ENCODE measurements at regions not wholly inside any gene's neighbourhood (a gene's known extent, or its start where the extent isn't known, plus 50 kb on each side); places are given as distances from the start of the nearest gene placed in this dataset.
"Not testable (repeated sequence)": the region's sequence is repeated elsewhere in the genome, so short reads cannot be mapped to it uniquely, and the experiment has no call there.

DNA sequence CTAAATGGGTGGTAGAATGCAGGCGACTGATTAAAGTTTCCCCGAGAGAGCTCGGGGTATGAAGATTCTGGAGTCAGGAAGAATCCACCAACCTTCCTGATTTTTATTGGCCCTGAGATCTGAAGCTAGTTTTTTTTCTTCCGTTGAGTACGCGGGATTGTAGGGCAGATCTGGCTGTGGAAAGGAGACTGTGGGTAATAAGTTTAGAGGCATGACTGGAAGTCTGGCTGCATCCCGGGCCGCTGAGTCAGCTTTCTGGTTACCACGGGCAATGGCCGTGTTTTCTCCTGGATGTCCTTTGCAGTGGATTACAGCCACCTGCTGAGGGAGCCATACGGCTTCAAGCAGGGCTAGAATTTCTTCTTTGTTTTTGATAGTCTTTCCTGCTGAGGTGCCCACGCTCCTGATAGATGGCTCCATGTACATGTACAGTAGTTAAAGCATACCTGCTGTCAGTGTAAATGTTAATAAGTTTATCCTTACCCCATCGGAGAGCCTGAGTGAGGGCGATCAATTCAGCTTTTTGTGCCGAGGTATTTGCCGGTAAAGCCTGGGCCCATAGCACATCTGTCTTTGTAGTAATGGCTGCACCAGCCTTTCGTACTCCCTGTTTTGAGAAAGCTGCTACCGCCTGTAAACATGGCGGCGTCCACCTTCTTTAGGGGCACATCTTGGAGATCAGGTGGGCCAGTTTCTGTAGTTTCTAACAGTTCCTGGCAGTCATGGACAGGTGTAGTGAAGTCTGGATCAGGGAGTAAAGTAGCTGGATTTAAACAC, 154.0 kb downstream of the TRIM27 start:
- no peak for DNase-seq

DNA sequence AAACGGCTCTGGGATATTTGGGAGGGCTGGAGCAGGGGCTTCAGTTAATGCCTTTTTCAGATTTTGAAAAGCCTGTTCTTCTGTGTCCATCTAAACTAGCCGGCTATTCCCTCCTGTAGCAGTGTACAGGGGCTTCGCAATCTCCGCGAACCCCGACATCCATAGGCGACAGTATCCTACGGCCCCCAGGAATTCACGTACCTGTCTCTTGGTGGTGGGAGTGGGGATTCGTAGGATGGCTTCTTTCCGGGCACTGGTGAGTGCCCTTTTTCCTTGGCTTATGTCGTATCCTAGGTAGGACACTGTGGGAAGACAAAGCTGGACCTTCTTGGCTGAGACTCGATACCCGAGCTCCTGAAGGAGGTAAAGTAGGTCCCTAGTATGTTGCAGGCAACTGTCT, 153.1 kb downstream of the TRIM27 start:
- DNase-seq = no peak

DNA sequence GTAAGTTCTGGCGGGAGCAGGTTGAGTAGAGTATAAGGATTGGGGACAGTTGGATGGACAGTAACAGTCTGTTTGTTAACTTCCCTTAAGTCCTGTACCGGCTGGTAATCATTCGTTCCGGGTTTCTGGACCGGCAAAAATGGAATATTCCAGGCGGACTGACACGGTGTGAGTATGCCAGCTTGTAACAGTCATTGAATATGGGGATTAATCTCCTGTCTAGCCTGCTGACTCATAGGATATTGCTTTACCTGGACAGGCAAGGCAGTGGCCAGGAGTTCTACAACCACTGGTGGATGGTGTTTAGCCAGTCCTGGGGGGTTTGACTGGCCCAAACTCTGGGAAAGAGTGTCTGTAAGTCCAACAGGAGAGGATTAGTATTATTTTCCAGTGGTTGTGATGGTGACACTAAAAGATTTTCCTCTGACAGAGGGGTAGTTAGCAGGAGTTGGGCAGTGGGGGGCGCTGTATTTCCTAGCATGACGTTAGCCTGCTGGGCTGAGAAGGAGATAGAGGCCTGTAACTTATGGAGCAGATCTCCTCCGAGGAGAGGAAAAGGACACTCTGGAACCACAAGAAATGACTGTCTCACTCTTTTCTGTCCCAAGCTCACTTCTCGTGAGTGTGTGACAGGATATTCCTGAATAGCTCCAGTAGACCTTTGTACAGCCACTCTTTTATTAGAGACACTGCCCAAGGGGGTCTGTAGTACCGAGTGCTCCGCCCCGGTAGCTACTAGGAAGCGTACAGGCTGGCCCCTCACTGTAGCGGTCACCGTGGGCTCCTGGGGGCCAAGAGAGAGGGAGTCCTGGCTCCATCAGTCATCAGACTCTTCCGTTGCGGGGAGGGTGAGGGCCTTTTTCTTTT, 152.2 kb downstream of the TRIM27 start:
- DNase-seq = no peak

DNA sequence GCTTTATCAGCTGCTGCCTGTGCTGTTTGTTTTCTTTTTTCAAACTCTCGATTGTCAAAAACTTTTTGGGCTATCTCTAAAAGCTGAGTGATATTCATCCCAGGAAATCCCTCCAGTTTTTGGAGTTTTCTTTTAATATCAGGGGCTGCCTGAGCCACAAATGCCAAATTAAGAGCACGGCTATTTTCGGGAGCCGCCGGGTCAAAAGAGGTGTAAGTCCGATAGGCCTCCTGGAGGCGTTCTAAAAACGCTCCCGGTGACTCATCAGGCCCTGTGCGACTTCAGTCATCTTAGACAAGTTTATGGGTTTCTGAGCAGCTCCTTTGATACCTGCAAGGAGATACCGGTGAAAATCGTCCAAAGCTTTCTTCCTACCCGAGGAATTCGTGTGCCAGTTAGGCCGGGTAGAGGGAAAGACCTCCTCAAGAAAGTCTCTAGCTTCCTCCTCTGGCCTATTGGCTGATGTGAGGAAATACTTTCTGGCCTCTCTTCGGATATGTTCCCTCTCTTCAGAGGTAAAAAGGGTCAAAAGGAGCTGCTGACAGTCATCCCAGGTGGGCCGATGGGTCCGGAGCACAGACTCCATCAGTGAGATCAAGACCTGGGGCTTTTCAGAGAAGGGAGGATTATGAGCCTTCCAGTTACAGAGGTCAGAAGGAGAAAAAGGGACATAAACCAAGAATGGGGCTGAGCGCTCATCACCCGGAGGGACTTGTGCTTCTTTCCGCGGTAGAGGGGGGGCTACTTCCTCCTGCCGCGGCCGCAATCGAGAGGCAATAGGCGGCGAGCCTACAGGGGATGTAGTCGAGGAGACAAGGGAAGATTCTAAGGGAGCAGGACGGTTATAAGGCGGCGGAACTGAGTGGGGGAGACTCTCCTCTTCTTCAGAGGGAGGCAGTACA, 151.1 kb downstream of the TRIM27 start:
- no peak for DNase-seq

DNA sequence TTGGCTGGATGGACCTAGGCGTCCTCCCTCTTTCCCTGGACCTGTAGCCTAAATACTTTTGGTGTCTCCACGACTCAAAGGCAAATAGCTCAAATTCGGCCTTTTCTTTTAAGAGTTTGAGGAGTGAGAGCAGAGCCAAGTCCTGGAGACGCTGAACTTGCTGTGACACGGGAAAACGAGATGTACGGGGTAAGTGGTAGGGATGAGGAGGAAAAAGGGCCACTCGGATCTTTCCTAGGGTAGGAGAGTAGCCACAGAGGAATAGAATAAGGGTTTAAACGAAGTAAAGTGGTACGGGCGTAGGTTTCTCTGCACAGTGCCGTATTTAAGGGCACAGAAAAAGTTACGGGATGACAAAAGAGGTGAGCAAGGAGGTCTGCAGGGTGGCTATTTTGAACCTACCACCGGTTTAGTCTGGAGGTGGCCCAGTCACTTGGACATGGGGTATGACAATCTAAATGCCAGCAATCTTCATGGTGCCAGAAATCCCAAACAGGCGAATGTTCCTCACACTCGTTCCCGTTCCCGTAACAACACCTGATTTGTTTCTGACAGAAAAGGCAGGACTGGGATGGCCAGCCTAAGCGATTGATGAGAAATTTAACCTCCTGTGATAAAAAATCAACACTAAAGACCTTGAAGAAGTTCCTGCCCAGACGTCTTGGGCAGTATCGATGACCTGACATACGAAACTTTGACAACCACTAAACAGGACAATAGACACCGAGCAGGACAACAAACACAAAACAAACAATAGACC, 149.3 kb downstream of the TRIM27 start:
- no peak for DNase-seq

DNA sequence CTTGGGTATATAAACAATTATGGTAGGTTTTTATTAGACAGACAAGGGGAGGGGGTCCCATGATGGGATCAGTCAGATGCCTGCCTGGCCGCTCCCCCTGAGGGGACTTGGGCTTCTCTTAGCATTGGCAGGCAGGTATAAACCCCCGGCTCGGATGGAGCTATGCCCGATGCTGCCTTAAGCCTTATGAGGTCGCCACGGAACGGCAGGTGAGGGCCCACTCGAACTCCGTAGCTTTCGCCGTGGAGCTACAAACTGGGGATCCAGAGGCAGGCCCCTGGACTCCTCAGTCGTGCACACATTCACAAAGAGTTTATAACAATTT, 148.8 kb downstream of the TRIM27 start:
- DNase-seq = no peak

DNA sequence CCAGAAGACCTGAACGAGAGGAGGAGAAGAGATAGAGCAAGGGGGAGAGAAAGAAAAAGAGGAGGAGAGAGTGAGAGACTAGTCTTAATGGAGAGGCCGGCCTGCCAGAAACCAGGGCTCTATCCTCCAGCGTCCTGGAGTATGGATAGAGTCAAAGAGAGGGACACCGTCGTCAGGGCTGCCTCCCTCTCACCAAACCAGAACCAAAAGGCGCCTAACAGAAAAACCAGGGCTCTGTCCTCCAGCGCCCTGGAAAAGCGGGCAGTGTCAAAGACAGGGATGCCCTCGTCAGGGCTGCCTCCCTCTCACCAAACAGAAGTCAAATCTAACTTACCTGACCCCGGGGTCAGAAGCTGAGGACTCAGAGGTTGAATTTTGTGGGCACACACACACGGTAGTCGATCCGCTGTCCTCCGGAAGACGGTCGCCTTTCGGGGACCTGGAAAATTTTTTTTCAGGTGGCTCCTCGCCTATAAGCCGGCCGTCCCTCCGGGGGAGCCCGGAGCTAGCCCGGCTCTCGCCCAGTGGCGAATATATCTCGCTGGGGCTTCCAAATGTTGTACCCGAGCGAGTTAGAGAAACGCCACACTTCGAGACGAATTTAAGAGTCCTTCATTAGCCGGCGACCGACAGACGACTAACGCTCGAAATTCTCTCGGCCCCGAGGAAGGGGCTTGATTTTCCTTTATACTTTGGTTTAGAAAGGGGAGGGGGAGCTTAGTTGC, 148.2 kb downstream of the TRIM27 start:
- DNase-seq = no peak

DNA sequence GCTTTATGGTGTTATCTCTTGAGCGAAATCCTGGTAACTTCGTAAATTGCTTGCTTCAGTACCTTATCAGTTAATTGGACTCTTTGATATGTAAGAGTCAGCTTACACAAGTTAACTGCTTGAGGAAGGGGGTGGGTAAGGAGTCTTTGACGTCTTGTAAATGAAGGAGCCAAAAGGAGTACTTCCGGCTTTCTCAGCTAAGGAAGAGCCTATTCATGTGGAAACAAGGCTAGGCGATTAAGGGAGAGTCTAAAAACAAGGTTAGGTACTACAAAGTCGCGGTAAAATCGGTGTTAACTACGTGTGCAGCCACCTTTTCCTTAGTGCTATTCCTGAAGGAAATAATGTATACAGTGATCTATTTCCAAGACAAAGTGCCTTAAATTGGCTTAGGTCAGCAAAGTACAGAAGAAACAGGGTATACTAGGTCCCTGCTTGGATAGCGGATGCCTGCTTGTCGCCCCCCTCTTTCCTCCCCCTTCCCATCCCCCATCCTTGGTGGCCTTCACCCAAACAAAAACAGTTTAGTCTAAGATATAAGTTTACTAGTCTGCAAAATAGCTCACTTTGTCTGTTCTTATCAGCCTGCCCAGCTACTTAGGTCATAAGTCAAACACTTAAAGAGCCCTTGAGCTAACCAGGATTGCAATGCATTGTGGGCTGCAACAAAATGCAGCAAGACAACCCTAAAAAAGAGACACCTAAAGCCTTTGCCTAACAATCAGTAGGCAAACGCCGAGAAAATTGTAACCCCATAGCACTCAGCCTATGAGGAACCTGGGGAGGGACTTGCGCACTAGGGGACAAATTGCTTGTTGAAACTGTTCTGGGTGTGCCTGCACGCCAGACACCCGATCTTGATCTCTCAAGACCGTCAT, 147.3 kb downstream of the TRIM27 start:
- DNase-seq = no peak

DNA sequence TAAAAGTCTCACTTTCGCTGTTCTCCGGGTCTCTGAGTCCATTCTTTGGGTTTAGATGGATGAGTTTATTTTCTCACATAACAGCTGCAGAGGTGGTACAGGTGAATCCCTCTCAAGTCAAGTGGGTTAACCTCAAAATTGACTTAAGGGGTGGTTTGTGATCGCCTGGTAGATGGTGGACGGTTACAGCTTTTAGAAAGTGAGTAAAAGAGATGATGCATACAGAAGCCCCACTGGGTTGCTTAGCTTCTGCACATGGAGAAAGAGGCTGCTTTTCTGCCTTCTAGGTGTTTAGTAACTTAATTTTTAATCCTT, 146.7 kb downstream of the TRIM27 start:
- DNase-seq = no peak

DNA sequence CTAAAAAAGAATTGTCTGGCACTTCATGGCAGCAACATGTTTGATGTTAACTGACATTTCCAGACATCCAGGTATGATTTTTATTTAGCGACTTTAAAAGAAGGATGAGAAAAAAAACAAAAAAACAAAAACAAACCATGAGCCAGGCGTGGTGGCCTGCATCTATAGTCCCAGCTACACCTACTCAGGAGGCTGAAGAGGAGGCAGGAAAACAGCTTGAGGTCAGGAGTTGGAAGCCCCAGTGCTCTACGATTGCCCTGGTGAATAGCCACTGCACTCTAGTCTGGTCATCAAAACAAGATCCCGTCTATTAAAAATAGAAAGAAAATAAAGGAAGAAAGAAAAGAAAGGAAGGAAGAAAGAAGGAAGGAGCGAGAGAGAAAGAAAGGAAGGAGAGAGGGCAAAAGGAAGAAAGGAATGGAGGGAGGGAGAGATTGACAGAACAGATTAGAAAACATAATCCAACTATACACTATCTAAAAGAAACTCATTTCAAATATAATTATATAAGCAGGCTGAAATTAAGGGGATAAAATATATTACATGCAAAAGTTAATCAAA, 141.6 kb downstream of the TRIM27 start:
- DNase-seq = no peak

DNA sequence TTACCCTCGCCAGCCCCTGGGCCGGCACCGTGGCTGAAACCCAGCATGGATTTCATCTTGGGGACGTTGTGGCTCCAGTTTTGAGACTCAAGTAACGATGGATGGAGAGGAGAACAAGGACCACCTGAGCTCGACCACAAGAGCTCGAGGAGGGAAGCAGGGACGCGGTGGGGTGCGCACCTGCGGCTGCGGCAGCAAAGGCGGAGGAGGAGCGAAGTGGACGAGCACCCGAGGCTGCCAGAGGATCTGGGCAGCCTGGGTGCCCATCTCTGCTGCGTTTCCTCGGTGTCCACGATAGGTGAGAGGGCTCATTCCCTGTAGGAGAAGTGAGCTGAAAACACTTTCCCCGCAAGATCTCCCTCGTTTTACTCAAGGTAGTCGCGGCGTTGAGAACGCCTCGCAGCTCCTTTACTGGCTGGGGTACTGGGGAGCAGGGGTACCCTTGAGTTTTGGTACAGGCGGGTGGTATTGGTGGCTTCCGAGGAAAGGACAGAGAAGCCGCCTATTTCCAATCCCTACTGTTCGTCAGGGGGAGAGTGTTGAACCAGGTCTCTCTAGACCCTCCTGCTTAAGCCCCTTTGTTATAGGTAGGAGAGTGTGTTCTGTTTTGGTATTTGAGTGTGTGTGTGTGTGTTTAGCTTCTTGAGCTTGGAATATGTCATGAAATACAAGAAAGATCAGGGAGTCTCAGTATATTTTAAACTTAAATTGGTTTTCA, 137.7 kb downstream of the TRIM27 start:
- no peak for DNase-seq

DNA sequence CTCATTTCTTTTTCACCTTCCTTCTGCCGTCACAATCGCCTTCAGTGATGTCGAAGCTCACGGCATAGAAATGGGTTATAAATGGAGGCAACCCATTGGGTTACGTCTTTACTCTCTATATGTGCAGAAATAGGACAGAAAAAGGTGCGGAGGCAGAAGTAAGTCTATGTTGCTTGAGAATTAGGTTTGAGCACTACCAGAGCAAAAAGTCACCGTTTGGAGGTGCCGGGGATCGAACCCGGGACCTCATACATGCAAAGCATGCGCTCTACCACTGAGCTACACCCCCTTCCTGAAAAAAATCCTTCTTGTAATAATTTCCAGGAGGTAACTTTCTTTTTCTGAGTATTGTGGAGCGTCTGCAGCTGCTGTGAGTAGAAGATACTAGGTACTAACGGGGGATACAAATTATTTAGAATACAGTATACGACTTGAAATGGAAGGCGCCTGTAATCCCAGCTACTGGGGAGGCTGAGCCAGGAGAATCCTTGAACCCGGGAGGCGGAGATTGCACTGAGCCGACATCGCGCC, 134.2 kb downstream of the TRIM27 start:
- peak; percentile 62 for DNase-seq

DNA sequence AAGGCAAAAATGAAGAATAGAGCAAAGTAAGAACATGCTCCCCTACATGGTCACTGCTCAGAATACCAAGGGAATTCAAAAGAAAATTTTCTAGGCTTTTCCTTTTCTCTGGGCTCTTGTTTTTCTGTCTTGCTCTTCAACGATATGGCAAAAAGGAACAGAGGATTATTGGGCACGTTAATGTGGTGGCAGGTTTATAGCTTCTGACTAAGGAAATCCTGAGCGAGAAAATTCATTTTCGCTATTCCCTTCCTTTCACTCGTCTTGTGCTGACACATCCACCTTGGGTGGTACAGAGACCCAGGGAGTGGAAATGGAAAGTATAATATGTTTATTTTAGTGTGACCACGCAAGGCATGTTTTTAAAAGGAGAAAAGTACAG, 132.8 kb downstream of the TRIM27 start:
- no peak for DNase-seq

DNA sequence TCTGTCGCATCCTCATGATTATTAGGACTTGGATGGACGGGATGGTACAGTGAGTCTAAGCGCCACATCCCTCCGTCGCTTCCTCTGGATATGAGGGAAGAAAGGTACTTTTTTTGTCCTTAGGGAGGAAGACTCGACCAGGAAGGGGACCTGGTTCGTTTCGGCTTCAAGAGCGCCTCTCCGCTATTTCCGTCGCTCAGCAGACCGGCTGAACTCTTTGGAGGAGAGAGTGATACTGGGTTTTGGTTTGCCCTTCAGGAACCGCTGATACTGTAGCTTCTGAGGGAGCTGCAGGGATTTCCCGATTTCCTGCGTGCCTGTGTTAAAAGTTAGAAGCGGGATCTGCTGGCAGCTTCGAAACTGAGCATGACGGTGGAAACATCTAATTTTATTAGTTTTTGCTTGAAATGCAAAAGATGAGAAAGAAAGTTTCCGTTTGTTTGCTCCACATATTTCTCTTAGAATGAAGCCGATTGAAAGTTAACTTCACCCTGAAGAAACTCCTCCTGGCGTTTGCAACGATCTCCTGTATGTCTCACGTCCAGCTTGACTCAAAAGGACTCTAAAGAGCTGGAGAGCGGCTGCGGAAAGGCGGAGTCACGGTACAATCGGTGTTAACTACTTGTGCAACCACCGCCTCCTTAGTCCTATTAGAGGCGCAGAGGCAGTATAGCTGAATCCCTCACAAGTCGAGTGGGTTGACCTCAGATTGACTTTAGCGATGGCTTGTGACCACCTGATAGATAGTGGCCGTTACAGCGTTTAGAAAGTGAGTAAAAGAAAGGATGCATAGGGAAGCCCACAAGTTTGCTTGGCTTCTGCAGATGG, 129.4 kb downstream of the TRIM27 start:
- DNase-seq = no peak

DNA sequence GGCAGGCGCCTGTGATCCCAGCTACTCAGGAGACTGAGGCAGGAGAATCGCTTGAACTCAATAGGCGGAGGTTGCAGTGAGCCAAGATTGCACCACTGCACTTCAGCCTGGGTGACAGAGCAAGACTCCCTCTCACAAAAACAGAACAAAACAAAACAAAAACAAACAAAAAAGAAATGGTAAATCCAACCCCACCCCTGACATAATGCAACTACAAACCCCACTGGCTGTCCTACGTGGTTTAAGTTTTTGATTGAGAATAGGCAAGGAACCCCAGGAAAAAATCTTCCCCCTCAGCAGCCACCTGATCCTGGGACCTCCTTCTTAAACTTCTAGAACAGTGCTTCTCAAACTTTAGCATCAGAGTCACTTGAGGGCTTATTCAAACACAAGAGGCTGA, 123.1 kb downstream of the TRIM27 start:
- not testable (repeated sequence) for DNase-seq

DNA sequence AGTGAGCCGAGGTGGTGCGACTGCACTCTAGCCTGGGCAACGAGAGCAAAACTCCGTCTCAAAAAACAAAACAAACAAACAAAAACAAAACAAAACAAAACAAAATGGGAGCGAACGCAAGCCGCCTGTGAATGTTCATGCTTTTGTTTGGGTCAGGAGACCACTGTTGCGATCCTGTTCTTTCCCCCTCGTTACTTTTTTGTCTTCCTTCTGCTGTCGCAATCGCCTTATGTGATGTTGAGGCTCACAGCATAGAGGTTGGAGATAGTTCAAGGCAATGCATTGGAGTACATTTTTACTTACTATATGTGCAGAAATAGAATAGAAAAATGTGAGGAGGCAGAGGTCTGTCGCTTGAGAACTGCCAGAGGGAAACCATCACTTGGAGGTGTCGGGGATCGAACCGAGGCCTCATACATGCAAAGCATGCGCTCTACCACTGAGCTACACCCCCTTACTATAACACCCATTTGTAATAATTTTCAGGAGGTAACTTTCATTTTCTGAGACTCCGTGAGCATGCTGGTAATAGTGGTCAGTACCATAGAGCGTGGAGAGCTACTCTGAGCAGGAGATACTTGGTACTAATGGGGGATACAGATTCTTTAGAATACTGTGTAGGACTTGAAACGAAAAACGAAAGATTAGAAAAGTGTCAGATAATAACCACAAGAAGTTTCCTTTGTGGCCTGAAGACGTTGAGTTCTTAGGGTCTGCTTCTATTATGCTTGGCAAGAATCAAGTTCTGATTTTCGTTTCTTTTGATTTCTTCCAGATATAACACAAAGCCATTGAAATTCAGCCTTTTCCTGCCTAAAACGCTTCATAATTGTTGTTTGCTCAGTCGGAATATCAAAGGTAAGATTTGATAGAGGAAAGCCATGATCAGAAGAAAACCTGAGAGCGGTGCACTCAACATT, 121.1 kb downstream of the TRIM27 start:
- peak; percentile 29 for DNase-seq

DNA sequence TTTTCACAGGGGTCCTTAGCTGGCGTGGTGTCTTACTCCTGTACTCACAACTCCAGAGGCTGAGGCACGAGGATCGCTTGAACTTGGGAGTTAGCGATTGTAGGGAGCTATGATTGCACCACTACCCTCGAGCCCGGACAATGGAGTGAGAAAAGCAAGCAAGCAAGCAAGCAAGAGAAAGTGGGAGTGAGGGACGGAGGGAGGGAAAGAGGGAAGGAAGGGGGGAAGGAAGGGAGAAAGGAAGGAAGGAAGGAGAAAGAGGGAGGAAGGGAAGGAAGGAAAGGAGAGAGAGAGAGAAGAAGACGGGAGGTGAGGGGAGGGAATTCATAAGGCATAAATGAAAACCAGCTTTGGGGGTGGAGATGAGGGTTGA, 120.5 kb downstream of the TRIM27 start:
- DNase-seq = no peak
